ENCODE measurements at regions not wholly inside any gene's neighbourhood (a gene's known extent, or its start where the extent isn't known, plus 50 kb on each side); places are given as distances from the start of the nearest gene placed in this dataset.
A peak's percentile ranks its signal among the peaks of the same experiment; 100 is the strongest.

GRCh38 chr4:33058998-33059397 is 2338.8 kb downstream of the PCDH7 start:
- no peak for DNase-seq (ENCODE audit: low read depth)
- no peak for TF ChIP-seq CTCF (conservative IDR thresholded peaks at IDR 0.05; ENCODE audit: low read depth, low read length)
- H3K4me3 ChIP-seq (ENCODE audit: low read length): no peak overlapping the region

DNA sequence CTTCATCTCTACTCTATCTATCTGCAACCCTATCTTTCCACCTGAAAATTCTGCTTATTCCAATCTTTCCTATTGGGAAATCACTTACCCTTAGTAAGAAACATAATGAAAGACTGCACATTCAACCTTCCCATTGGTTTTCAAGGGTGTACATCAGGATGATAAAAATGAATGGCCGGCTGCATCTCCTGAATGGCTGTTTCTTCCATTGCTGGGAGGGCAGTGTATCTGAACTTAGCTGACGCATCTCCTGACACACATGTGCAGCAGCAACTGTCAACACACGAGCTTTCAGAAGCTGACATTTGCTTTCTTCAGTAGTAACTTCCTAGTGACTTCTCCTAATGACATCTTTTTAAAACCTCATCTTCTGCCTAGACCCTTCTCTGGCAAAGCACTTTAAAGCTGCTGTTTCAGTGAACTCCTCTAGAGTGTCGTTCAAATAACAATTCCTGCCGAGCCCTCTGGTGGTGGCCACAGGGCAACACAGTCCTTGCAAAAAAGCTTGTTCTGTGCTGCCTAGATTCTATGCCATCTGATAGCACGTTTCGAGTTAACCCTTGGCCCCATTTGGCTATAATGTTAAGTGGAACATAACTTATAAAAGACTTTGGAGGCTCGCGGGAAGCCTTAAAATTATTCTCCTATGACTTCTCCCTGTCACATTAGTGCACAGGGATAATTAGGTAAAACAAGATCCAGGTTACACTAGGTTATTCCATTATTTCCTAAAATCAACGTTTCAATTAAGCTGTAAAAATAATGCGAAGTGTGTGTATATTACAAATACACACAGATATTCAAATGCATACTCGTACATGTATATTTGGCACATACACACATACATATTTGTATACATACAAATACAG is 2340.7 kb downstream of the PCDH7 start:
- no peak overlapping the region for H3K4me3 ChIP-seq (ENCODE audit: low read length)
- TF ChIP-seq CTCF (conservative IDR thresholded peaks at IDR 0.05; ENCODE audit: low read depth, low read length): peak; percentile 88
- no peak for DNase-seq (ENCODE audit: low read depth)

DNA sequence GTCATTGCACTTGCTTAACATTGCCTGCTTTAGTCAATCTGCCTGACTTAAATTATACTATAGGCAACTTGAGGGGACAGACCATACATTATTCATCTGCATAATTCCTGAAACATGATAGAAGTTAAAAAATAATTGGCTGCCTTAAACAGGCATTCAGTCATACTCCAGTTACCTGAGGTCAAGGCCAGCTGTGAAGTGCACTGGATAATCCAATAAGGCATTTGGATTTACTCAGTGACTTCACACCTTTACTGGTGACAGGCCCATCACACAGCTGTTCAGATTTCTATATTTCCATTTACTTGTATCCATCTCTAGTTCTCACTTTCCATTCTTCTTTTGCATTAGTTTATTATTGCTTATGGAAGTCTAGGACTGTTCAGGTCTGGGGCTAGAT is 2341.6 kb downstream of the PCDH7 start:
- no peak for TF ChIP-seq CTCF (conservative IDR thresholded peaks at IDR 0.05; ENCODE audit: low read depth, low read length)
- no peak overlapping the region for H3K4me3 ChIP-seq (ENCODE audit: low read length)
- DNase-seq (ENCODE audit: low read depth): no peak

DNA sequence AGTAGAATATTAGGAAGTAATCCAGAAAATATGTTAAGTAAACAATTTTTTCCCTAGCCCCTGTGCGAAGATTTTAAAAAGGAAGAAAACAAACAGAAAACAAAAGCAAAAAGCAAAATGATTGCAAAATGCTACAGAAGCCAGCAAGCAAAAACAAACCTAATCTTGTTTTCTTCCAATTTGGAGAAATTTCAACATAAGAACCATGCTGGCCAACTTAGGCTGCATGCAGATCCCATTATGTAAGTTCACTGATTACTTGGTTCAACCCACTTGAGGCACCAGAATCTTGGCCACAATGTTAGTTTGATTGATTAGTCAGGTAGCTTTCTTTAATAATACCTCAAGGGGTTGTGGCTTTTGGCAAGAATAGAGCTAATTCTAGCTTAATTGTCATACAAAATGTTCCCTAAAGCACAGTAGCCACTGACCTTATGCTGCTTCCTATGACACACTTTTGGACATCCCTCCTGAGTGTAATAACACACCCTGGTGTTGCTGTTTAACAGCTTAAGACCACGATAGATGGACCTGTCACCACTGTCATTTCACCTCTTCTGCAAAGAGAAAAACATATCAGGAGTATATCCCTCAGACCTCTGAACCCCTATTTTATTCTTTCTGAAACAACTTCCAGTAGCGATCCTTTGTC is 2342.1 kb downstream of the PCDH7 start:
- H3K4me3 ChIP-seq (ENCODE audit: low read length): no peak overlapping the region
- no peak for TF ChIP-seq CTCF (conservative IDR thresholded peaks at IDR 0.05; ENCODE audit: low read depth, low read length)
- no peak for DNase-seq (ENCODE audit: low read depth)

- no peak overlapping the region for H3K4me3 ChIP-seq (ENCODE audit: low read length)
- TF ChIP-seq CTCF (conservative IDR thresholded peaks at IDR 0.05; ENCODE audit: low read depth, low read length): no peak
- DNase-seq (ENCODE audit: low read depth): no peak
Observed at GRCh38 chr4:33063241-33063640, 2343.1 kb downstream of the PCDH7 start.

DNA sequence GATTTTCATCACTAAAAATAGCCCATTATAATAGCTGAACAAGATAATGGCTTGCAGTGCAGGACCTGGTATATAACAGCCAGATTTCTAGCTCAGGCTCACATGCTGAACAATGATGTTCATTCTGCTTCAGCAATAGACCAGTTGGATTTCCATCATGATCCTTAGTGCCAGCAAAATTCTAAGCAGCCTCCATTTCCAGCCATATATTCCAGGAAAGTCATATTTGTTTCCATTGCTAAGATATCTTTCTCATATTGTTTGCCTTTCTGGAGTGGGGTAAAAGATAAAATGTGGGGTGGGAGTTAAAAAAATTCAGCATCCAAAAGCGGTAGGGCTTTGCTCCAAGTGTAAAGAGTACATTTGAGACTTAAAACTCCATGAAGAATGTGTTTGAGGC is 2344.1 kb downstream of the PCDH7 start:
- no peak for TF ChIP-seq CTCF (conservative IDR thresholded peaks at IDR 0.05; ENCODE audit: low read depth, low read length)
- no peak overlapping the region for H3K4me3 ChIP-seq (ENCODE audit: low read length)
- DNase-seq (ENCODE audit: low read depth): no peak

GRCh38 chr4:33065749-33066148 is 2345.6 kb downstream of the PCDH7 start:
- no peak for TF ChIP-seq CTCF (conservative IDR thresholded peaks at IDR 0.05; ENCODE audit: low read depth, low read length)
- no peak for DNase-seq (ENCODE audit: low read depth)
- no peak overlapping the region for H3K4me3 ChIP-seq (ENCODE audit: low read length)

Data from retinal pigment epithelial cell (primary cell).